RWPE2 (cell line): ENCODE measurements at regions not wholly inside any gene's neighbourhood (a gene's known extent, or its start where the extent isn't known, plus 50 kb on each side); places are given as distances from the start of the nearest gene placed in this dataset.
"Not testable (repeated sequence)": the region's sequence is repeated elsewhere in the genome, so short reads cannot be mapped to it uniquely, and the experiment has no call there.

Source experiments
- ATAC-seq: fragments of 200-7000 bp; cut with Tn5 transposase; 3 replicates; pipeline ENCODE4 v1.9.1; 2021; ENCODE audit warnings: low read depth
- DNase-seq: peaks from one replicate; pipeline ENCODE4 v3.0.0-alpha.2; 2020; ENCODE audit warnings: low spot score
- H3K27ac ChIP-seq: fragments of 450-650 bp; 2 replicates; pipeline ENCODE4 v1.5.1; 2017; ENCODE audit warnings: mild to moderate bottlenecking; ENCODE audit not compliant: poor library complexity, severe bottlenecking
- H3K27me3 ChIP-seq: fragments of 250-450 bp; sonication (Bioruptor Pico); 2 replicates; pipeline ENCODE4 v1.5.1; 2021; ENCODE audit warnings: mild to moderate bottlenecking, moderate library complexity; ENCODE audit not compliant: insufficient read depth, poor library complexity, severe bottlenecking
- H3K36me3 ChIP-seq: fragments of 250-450 bp; sonication (Bioruptor Pico); 2 replicates; pipeline ENCODE4 v1.5.1; 2020; ENCODE audit warnings: low read depth, mild to moderate bottlenecking, moderate library complexity
- H3K4me1 ChIP-seq: fragments of 250-450 bp; sonication (Bioruptor Pico); 2 replicates; pipeline ENCODE4 v1.5.1; 2021; ENCODE audit warnings: mild to moderate bottlenecking, moderate library complexity; ENCODE audit not compliant: insufficient read depth, poor library complexity, severe bottlenecking
- H3K4me3 ChIP-seq: fragments of 250-450 bp; sonication (Bioruptor Pico); 2 replicates; pipeline ENCODE4 v1.5.1; 2021; ENCODE audit warnings: mild to moderate bottlenecking, moderate library complexity; ENCODE audit not compliant: severe bottlenecking
- H3K9me3 ChIP-seq: fragments of 250-450 bp; sonication (Bioruptor Pico); 2 replicates; pipeline ENCODE4 v1.5.1; 2021; ENCODE audit warnings: mild to moderate bottlenecking, moderate library complexity; ENCODE audit not compliant: severe bottlenecking
- CTCF ChIP-seq: fragments of 450-650 bp; IDR thresholded peaks from one replicate; pipeline ENCODE4 v1.5.1; 2017; ENCODE audit warnings: mild to moderate bottlenecking, moderate library complexity; ENCODE audit not compliant: poor library complexity, severe bottlenecking

DNA sequence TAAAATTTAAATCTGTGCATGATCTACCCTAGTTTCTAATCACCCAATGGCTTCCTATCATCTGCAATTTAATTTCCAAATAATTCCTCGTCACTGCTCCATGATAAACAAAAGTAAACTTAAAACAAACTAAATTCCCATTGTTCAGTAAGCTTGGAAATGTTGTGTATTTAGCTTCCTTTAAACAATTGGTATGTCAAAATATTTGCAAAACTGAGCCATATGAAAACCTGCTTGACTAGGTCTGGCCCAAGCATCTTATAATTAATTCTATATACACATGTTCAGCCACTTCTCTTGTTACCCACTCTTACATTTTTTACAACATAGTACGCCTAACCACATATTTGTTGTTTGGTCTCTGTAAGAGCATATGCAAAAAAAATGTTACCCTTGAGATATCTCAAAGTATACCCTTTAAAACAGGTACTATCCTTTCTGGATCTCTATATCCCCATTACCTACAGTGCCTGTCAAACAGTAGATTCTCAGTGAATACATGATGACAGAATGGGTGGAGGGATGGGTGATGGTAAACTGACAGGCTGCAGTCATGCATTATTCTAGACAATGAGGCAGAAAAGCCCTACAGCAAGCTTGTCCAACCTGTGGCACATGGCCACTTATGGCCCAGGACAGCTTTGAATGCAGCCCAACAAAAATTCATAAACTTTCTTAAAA is 1277.9 kb upstream of the TENM4 start:
- ATAC-seq (no peak), DNase-seq (no peak)
- H3K4me1 ChIP-seq: peaks cover 4% of the 10 kb centered on the region
- no peaks in the 10 kb centered on the region for H3K9me3 ChIP-seq
- H3K4me3 ChIP-seq: no peak overlapping the region
- H3K27me3 ChIP-seq: no peaks in the 10 kb centered on the region
- no peaks in the 10 kb centered on the region for H3K36me3 ChIP-seq
- no peak overlapping the region for H3K27ac ChIP-seq
- TF ChIP-seq CTCF: no peak

DNA sequence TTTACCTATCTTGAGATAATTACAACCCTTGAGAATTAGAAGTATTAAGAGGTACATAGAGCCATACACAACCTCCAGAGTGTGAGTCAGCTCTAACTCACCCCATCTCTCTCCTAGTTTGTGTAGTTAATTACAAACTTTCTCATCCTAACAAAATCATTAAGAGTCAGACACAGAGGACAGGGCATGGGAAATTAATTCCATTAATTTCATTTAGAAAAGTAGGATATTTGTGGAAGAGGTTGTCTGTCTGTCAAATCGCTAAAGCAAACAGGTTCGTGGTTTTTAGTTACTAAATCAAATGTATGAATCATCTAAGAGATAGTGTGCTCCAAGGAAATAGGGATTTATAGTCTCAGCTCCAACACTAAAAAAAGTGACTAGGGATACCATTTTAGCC is 1261.4 kb upstream of the TENM4 start:
- peak overlapping the region; percentile 97 for H3K27ac ChIP-seq
- ATAC-seq (peak; percentile 62), DNase-seq (no peak)
- H3K4me3 ChIP-seq: no peak overlapping the region
- no peaks in the 10 kb centered on the region for H3K36me3 ChIP-seq
- H3K9me3 ChIP-seq: no peaks in the 10 kb centered on the region
- H3K4me1 ChIP-seq: peaks cover 45% of the 10 kb centered on the region
- TF ChIP-seq CTCF: no peak
- no peaks in the 10 kb centered on the region for H3K27me3 ChIP-seq

DNA sequence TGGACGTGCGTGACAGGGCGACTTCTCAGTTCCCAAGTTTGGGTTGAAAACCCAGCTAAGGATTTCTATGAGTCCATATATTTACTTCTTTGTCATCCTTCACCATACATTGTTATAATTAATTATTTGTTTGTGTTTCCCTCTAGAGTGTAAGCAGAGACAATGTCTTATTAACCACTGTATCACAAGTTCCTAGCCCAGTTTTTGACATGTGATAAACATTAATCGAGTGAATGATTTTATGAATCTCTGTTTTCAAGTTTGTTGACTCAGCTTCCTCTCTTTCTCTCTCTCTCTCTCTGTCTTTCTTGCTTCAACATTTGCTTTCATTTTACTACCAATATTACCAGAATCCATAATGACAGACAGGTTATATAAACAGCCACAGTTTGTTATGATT is 1259.6 kb upstream of the TENM4 start:
- no peaks in the 10 kb centered on the region for H3K9me3 ChIP-seq

GRCh38 chr11:80699406-80700177 is 1258.8 kb upstream of the TENM4 start:
- ATAC-seq: peak; percentile 80
- not testable (repeated sequence) for H3K9me3 ChIP-seq, H3K27me3 ChIP-seq, DNase-seq, H3K36me3 ChIP-seq, H3K4me3 ChIP-seq
- Histone ChIP-seq H3K4me1 (peaks cover 51% of the 10 kb centered on the region), H3K27ac (peak overlapping the region; percentile 97)

More for the DNA sequence above, 1259.6 kb upstream of the TENM4 start:
- peak overlapping the region; percentile 97 for H3K27ac ChIP-seq
- ATAC-seq: no peak
- no peak for TF ChIP-seq CTCF
- no peak overlapping the region for H3K4me3 ChIP-seq
- H3K27me3 ChIP-seq: no peaks in the 10 kb centered on the region
- H3K4me1 ChIP-seq: peaks cover 45% of the 10 kb centered on the region
- DNase-seq: no peak
- H3K36me3 ChIP-seq: no peaks in the 10 kb centered on the region

- H3K27me3 ChIP-seq: no peaks in the 10 kb centered on the region
- ATAC-seq: no peak; the same call in 2 of the 3 replicates
- H3K4me1 ChIP-seq: peaks cover 54% of the 10 kb centered on the region
- H3K36me3 ChIP-seq: no peaks in the 10 kb centered on the region
- DNase-seq: no peak
- H3K9me3 ChIP-seq: no peaks in the 10 kb centered on the region
- no peak for TF ChIP-seq CTCF
- H3K27ac ChIP-seq: peak overlapping the region; percentile 97
- H3K4me3 ChIP-seq: no peak overlapping the region
Measured at GRCh38 chr11:80698637-80699036, 1257.8 kb upstream of the TENM4 start.
